Midbrain (tissue), 1 donor: ENCODE measurements at regions not wholly inside any gene's neighbourhood (a gene's known extent, or its start where the extent isn't known, plus 50 kb on each side); places are given as distances from the start of the nearest gene placed in this dataset.
"Not testable (repeated sequence)": the region's sequence is repeated elsewhere in the genome, so short reads cannot be mapped to it uniquely, and the experiment has no call there.

Source experiments
- DNase-seq: peaks from one replicate; lab custom pipeline; 2025; lab: John Stamatoyannopoulos, UW

- no peak for DNase-seq
Measured at GRCh38 chr5:124963236-124963919, 216.9 kb upstream of the ZNF608 start.

- not testable (repeated sequence) for DNase-seq
Measured at GRCh38 chr5:124966741-124967140, 220.3 kb upstream of the ZNF608 start.

GRCh38 chr5:124970381-124970780 is 223.9 kb upstream of the ZNF608 start:
- not testable (repeated sequence) for DNase-seq

DNA sequence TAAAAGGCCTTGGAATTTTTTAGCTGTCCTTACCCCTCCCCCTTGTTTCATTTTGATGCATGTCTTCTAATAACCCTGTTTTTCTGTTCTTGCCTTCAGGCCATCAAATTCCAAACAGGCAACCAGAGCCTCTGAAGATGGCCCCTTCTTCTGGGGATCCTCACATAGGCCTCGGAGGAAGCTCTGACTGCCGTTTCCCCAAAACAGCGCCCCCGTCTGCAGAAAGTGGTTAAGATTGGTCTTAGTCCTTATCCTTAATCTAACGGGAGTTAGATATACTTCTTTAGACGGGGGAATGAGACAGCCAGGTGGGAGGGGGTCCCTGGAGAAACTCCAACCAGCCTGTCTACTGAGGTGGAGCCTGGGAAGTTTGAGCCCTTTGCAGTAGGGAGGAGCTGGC is 226.3 kb upstream of the ZNF608 start:
- no peak for DNase-seq

- DNase-seq = no peak
Measured at GRCh38 chr5:124973661-124974060, 227.2 kb upstream of the ZNF608 start.

- DNase-seq = no peak
Measured at GRCh38 chr5:124976086-124976485, 229.6 kb upstream of the ZNF608 start.

GRCh38 chr5:124979251-124979650 is 232.8 kb upstream of the ZNF608 start:
- no peak for DNase-seq

DNA sequence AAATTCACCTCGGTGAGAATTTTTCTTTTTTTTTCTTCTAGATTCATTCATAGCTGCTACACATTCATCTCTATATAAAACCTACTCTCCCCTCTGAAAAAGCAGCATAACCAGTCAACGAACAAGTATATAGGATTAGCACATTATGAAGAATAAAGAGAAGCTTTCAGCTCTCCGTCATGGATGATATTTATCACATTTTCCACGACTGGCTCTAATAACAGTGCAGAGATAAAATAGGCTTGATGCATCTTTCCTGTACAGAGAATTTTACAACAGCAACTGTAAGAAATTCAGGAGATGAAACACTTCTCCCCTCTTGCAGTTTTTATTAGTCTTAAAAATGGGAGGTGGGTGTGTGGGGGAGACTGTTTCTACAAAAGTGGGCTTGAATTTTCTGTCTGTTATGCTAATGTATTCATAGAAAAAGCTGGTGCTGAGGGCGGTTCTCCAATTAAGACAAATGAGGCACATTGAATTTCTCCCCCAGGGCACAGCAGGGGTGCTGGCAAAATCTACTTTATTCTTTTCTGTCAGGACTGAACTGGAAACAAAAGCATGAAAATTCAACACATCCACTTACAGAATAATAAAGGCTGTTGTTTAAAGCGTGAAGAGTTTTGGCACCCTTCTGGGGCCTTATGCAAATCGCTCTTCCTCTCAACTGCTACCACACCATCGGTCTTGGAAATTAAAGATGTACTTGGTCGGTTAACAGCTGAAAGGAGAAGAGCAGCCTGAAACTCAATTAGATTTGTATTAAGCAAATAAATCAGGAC is 233.9 kb upstream of the ZNF608 start:
- DNase-seq = peak; percentile 80

DNA sequence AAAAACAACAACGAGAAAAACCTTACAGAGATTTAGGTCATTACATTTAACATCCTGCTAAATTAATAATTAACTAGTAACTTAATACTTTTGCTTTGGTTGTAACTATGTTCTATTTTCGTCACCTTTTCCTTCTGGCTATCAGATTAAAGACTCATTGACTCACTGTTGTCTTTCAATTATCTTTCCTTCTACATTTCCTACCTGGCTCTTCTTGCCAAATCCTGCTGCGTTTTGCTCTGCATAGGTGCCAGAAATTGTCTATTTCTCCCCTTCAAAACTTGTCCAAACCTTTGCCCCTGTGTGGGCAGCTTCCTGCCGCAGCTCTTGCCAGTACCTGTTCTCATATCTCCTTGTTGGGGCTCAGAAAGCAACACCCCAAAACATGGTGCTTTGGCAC is 235.5 kb upstream of the ZNF608 start:
- DNase-seq = no peak

GRCh38 chr5:124986170-124986569 is 239.7 kb upstream of the ZNF608 start:
- DNase-seq = no peak

DNA sequence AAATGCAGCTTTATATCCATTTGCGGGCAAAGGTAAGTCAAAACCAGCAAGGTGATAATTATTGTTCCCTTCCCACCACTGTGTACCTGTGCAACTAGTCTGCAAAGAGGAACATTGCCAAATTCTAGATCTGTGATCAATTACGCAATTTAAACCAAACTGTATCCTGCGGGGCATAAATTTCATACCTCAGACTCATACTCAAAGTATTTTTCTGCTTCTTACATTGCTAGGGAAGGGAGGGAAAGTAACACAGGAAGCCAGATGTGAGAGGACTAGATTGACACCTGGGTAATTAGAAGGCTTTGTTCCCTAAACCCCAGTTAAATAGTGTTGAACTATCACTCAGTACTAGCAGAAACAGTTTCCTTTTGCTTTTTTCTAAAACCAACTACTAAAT is 240.2 kb upstream of the ZNF608 start:
- DNase-seq = no peak

GRCh38 chr5:124987786-124988185 is 241.3 kb upstream of the ZNF608 start:
- not testable (repeated sequence) for DNase-seq

DNA sequence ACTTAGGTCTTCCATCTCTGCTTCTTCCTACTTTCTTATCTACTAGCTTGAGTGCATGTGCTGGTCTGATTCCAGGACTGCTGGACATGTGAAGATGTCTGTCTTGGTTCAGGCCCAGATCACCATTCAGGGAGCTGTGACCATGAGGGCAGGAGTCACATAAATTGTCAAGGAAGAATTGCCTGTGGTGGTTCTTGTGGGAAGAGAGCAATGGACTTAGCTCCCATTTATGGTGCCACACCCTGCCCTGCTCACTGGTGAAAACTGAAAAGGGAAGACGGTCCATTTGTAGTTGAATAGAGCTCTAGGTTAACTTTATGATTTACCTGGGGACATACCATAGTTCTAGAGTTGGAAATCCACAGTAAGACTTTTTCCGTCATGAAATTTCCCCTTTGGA is 244.3 kb upstream of the ZNF608 start:
- DNase-seq = no peak

DNA sequence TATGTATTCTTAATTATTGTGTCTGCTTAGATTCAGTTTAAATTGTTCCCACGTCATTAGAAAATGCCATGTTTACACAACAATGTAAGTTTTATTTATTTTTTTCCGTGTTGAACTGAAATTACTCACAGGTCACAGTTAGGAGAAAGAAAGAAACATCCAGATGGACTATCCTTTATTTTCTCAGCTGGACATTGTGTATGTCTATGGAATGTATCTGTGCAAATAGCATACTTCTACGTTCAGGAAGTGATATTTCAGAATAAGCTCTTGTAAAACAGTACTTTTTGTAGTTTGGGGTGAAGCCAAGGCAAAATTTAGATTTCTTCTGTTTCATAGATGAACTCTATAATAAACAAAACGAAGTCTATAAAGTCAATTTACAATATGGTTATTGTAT is 249.0 kb upstream of the ZNF608 start:
- no peak for DNase-seq

- no peak for DNase-seq
Measured at GRCh38 chr5:124996023-124996763, 249.8 kb upstream of the ZNF608 start.

DNA sequence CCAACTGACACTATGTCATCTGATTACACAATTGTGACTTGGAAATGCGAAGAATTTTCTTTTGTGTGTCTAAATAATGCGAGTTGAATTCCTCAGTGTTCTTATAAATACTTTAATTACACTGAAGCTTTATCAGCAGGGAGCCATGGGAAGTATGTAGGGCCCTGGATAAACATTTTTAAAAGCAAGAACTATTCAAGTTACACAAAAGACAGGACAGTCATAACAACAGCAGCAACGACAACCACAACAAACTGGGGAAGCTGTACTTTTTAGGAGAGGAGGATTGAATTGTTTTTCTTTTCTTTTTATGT is 250.3 kb upstream of the ZNF608 start:
- no peak for DNase-seq

DNA sequence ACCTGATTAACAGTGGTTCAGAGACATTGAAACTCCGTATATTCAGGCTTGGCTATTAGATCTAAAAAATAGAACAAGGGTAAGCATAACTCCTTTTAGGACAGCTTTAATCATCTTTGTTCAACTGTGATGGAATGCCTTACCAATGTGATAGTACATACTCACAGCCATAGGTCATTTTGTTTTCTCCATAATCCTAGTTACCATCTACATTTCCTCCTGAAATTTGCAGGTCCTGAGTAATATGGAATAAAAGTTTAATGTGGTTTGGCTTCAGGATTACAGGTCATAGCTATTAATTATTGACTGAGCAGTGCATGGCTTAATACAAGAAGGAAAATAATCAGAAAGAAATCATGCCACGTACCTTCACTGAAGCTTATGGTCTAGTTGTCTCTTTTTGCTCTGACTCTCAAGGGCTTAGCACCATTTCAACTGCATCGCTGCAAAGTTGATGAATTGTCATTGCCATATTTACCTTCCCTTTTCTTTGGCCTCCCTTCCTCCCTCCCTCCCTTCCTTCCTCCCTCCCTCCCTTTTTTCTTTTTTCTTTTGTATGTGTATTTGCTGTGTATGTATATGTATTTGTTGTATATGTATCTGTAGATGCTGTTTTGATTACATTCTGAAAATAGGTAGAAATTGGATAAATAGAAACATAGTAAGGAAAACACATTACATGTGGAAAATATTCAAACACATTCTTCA is 250.9 kb upstream of the ZNF608 start:
- DNase-seq = no peak

- no peak for DNase-seq
Measured at GRCh38 chr5:124998520-124998919, 252.1 kb upstream of the ZNF608 start.

- no peak for DNase-seq
Measured at GRCh38 chr5:125002727-125003598, 256.5 kb upstream of the ZNF608 start.

GRCh38 chr5:125004009-125004408 is 257.6 kb upstream of the ZNF608 start:
- DNase-seq = no peak

DNA sequence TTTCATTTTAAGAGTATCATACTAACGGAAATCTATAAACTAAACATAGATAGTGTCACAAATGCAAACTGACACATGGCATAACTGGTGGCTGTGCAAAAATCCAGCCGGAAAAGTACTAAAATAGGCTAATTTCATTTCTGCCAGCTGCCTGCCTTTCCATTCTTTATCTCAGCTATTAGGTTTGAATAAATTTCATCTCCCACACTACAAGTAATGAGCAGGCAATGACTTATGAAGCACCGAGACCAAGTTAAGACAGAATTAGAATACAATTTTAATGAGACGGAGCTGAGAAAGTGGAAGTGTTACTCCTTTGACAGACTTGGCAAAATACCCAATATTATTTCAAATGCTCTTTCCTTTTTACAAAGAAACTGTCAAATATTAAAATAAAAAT is 258.8 kb upstream of the ZNF608 start:
- no peak for DNase-seq
